HG02678 (cell line): ENCODE measurements at regions not wholly inside any gene's neighbourhood (a gene's known extent, or its start where the extent isn't known, plus 50 kb on each side); places are given as distances from the start of the nearest gene placed in this dataset.

ENCODE experiments used
- ATAC-seq: cut with Tn5 transposase; IDR thresholded peaks from one replicate; pipeline ENCODE4 v1.9.1; 2021; ENCODE audit warnings: mild to moderate bottlenecking, moderate library complexity; ENCODE audit not compliant: unreplicated experiment

DNA sequence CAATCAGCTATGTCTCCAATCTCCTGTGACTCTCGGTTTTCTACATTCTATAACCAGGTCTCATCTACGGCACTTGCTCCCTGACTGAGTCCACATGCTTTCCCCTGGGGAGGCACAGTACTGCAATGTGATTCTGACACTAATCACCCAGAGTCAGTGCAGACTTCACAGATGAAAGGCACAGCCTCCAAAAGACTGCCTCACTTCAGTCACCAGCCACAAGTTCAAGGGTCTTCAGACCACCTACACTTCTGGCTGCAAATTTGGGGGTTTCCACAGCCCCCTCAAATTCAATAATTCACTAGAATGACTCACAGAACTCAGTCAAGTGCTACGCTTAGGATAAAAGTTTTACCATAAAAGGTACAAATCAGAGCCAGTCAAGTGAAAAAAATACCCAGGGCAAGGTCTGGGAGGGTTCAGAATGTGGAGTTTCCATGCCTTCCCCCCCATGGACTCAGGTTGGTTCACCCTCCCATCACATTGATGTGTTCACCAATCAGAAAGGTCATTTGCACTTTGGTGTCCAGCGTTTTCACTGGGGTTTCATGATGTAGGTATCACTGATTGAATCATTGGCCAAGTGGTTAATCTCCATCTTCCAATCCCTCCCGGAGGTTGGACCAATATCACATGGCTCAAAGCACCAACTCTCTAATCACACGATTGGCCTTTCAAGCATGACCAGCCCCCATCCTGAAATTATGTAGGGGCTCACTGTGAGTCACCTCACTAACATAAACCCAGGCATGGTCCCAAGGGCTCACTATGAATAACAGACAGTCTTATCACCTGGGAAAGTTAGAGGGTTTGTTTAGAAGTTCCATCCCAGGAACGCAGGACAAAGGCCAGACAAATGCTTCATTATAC lies 182.9 kb upstream of the CAMK1G start:
- ATAC-seq = no peak

DNA sequence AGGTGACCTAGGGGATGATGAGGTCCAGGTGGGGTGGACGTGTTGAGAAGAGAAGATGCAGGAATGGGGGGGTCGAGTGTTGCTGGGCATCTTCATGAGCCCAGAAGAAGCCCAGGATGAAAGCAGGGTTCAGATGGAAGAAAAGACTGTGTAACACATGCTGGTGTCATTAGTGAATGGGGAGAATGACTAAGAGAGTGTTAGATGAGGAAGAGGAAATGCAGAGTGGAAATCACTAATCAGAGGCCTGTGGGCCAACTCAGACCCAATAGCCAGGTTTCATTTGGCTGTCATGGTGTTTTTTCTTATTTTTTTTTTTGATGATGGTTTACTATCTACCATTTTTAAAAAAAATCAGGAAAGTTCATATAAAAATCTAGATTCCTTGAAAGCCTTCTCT lies 180.8 kb upstream of the CAMK1G start:
- no peak for ATAC-seq

DNA sequence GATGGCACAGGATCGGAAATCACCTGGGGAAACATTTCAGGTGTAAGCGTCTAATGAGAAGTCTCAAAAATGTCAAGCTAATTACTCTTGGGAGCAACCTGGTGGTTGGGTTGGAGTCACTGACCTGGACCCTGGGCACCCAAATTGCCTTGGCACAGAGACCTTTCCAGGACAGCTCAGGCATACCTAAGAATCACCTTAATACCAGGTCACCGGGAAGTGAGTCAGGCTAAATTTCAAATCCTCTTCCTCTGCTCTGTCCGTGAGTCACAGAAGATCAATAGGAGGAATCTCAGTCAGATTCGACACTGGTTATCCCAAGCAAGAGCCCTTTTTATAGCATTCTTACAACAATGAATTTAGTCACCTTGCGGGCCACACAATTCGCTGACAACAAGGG lies 179.6 kb upstream of the CAMK1G start:
- no peak for ATAC-seq

DNA sequence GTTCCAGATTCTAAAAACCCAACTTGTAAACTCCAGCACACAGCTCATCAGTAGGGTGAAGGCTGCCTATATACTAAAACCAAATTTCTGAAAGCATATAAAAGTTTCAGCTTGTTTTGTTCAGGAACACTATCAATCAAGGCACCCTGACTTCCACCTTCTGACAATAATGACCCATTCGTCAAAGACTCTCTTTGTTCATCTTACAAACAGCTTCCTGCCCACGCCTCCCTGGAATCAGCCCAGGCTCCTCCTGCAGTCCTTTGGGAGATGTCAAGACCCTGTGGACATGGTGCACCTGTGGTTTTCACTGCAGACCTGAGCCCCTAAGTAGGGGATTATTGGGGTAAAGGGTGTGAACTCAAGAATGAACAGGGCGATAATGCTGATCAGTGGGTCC lies 178.9 kb upstream of the CAMK1G start:
- no peak for ATAC-seq

DNA sequence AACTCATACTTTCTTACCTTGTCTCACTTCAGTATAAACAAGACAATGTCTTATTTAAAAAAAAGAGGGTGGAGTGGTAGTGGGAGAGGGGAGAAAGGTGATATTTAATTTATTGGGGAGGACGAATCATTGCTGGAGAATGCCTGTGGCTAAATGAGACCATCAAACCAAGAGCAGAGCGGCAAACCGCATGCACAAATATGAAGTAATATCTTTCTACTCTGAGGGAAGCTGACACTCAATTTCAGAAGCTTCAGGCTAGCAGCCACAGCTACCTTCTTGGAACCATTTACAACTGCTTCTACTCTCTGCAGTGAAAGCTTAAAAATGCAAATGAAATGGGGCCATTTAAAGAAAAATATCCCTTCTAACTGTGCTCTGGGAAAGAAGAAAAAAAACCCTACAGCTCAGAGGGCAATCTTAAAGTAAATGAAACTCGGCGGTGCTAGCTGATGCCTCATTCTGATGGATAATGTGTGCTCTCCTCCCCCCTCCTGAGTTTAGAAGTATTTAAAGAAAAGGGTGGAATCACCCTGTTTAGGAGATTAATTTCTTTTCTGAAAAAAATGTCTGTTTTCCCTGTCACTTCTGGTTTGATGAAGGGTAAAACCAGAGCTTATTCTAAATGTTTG lies 178.2 kb upstream of the CAMK1G start:
- ATAC-seq = no peak

DNA sequence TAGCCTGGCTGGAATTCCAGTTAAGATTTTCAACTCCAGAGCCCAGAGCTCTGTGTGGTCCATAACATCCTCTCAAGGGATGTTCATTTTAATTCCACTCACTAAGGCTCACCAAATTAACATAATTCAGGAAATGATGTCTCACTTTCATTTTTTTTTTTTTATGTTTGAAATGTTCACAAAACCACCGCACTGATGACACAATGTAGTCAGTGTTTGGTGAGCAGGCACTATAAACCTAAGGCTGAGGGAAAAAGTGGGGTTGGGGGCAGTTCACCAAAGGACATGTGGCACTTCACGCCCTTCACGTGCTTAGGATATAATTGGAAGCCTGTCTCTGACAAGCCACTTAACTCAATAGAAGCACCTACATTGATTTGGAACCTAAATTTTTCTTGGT lies 177.3 kb upstream of the CAMK1G start:
- ATAC-seq = no peak

DNA sequence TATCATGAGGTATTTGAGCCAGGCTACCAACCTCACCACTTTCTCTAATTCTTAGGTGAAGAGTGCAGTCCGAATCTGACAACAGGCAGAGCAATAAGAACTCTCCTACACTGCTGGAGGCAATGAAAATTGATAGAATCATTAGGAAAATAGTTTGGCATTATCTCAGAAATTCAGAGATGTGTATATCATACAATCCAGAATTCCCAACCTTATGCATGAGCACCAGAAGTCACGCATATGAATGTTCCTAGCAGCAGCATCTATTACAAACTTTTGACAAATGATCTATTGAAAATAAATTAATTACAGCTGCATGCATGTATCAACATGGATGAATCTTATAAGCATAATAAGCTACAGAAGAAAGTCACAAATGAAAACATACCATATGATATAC lies 176.9 kb upstream of the CAMK1G start:
- ATAC-seq = no peak

DNA sequence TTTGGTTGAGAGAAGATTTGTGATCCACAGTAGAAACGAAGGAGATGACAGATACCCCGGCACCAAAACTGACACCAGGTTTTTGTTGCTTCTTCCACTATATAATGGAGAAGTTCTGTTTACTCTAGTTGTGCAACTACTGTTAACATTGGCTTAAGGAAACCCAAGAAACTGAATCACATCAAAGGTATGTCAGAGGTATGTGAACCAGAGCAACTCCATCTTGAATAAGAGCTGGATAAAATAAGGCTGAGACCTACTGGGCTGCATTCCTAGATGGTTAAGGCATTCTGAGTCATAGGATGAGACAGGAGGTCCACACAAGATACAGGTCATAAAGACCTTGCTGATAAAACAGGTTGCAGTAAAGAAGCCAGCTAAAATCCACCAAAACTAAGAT lies 173.7 kb upstream of the CAMK1G start:
- ATAC-seq = no peak

DNA sequence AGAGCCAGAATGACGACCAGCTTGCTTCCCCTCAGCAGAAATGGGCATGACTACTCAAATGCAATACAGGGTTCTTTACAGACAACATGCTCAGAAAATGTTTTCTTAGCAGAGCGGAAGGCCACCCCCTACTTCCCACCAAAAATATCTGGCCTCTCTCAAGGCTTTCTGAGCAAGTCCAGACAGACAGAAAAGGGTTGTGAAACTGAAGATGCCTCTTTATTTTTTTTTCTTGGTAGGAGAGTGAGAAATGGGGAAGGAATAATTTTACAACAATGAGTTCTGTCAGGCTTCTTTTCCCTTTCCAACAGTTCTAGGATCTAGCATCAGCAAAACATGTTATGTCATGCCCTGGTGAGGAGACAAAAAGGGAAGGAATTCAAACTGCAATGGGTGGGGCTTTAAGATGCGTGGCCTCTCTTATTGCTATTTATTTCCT lies 172.0 kb upstream of the CAMK1G start:
- no peak for ATAC-seq

DNA sequence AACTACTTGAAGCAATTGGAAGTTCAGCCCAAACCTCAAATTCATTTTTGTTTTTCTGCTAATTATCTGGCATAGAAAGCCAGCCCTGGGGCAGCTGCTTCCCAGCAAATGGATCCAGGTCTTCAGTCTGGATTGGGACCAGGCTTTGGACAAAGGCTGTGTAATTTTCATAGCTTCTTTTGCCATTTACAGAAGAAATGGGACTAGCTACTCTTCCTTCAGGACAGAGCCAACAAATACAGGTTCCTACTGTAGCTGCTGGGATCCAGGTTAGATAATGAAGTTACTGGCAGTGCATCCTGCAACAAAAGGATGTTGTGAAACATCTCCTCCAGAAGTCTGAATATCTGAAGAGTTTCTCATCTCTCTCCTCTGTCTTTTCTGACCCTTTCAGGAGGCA lies 171.5 kb upstream of the CAMK1G start:
- ATAC-seq = no peak

DNA sequence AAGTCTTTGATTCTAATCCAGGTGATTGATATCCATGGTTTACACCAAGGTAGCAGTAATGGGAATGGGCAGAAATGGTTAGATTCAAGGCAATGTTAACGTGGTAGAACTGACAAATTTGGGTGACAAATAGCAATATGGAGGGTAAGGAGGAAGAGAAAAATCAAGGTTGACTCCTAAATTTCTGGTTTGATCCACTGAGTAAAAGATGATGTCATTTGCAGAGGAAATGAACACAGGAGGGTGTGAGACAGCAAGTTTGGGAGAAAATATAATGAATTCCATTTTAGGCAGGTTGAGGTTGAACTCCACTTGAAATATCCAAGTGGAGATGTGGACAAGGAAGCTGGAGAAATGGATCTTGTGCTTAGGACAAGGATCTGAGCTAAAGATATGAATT lies 170.9 kb upstream of the CAMK1G start:
- no peak for ATAC-seq

DNA sequence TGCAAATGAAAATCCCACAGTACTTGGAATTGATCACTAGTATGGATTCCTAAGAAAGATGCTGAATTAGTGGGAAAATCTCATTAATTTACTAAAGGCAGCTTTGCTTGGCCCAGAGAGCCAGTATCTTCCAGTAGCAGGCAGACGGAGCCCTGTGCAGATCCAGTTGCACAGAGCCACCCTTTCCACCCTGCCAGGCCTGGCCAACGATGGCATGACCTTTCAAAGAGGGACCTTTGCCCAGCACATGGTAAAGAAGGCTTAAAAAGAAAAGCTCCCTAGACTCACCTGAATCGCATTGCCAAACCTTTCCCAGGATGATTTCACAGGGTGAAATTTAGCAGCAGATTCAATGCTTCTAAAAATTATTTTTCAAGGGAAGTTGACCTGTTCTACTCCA lies 170.5 kb upstream of the CAMK1G start:
- ATAC-seq = no peak

DNA sequence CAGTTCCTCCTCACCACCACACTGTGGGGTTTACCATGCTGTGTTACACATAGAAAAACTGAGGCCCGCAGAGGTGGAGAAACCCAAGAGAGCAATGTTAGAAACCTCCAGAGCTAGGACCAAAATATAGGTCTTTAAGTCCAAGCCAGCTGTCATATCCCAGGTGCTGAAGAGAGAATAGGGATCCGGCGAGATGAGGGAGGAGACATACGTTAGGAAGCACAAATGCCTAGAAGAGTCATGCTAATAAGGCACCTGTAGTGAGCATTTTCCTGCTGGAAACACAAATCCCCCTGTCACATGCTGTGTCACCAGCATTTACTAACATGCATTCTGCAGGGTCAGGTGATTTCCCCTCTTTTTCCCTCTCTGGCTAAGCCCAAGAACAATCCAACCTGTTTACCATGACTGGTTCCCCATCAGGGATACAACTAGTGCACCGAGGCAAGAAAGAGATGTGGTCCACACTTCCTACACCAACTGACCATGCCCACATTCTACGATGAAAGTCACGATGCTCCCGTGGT lies 168.6 kb upstream of the CAMK1G start:
- no peak for ATAC-seq

DNA sequence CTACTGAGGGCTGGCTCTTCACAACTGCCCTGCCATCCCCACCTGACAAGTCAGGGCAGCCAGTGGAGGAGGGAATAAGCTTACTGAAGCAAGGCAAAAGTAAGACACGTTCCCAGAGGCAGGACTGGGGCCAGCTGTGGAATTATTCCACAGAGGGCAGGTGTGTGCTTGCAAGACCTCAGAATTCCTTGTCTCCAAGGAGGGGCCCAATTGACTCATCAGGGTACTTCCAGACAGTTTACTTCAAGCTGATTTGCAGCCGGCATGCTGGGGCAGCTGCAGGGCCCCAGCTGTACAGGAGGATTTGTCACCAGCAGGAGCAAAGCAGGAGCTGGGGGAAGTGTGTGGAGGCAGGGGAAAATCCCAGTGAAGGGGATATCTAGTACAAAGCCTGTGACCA lies 167.5 kb upstream of the CAMK1G start:
- no peak for ATAC-seq

DNA sequence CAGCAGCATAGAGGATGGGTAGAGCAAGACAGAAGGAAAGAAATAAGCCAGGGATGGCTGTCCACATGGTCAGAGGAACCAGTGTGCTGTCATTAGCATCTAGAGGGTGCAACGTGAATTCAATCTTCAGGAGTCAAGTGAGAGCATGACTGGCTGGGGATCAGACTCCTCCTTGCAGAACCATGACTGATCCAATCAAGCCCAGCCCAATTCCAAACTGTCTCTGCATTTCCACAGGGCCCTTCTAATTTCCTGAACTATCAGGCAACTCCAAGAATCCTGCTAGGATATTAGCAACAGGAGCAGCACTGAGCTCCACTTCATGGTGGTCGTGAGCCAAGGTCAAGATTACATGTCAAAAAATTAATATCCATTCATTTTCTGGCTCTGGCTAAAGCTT lies 166.8 kb upstream of the CAMK1G start:
- no peak for ATAC-seq

DNA sequence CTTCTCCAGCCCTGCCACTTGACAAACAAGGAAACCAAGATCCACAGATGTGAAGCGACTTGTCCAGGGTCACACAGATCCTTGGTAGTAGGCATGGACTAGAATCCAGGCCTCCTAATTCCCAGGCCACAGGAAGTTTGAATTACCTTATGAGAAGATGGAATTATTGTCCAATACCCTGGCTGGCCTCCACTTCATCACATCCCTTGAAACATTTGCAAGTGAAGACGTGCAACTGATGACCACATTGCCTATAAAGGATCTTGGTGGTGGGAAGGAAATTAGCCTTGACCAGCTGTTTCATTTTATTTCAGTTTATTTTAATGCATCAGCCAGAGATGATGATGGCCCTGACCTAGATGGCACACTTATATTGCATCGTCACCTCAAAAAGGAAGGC lies 165.8 kb upstream of the CAMK1G start:
- no peak for ATAC-seq

DNA sequence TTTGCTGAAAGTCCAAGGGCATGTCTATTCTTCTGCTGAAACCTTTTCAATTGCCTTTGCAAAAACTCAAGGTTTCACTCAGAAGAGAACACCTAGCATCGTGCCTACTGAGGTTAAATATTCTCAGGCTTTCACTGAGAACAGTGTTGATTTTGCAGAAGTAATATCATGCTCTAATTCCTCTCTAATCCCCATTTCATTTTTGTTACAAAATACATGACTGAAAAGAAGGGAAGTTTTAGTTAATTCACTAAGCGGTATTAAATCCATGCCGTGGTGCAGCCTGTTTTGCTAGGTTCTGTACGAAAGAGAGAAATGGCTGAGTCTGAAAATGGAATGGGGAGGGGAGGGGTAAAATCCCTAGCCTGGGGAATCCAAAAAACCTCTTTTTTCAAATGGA lies 163.2 kb upstream of the CAMK1G start:
- no peak for ATAC-seq

DNA sequence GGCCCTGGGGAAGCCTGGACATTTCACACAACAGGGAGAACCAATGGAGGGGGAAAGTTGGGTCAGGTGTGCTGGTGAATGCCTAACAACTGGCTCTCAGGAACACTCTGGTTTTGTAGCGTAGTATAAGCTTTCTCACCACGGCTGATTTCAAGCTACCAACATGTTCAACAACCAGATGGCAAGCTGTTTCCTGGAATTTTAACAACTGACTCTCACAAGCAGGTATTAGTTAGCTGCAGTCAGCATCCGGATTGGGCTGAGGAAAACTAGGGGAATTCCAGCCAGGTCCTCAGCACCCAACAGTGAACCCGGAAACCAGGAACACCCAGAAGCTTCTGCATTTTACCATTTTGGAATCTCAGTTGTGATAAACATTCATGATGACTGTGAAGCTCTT lies 162.3 kb upstream of the CAMK1G start:
- ATAC-seq = no peak

DNA sequence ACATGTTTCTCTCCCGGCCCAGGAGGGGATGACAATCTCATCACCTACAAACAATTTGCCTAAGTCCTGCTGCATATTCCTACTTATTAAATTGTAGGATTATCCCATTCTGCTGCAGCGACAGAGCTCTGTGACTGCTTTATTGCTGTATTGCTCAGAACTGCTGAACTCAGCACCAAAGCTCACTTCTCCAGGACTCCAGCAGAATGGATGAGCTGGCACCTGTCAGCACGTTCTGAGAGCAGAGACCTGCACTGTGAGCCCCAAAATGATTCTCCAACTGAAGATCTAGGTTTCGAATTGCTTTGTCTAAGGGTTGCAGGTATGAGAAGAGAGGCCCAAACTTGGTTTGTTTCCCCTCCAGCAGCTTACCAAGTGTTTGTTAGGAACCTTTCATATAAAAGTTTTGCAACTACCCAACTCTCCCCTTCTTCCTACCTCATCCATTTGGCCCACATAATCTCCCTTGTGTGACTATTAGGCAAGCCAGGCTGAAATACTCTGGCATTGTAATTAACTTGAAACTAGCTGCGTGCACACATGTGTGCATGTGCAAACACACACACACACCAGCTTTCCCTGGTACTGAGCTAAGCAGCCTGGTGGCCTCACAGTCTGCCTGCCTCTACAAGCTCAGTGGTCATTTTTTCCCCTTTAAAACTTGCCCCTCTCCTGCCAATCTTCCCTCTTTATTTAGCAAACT lies 161.4 kb upstream of the CAMK1G start:
- no peak for ATAC-seq

DNA sequence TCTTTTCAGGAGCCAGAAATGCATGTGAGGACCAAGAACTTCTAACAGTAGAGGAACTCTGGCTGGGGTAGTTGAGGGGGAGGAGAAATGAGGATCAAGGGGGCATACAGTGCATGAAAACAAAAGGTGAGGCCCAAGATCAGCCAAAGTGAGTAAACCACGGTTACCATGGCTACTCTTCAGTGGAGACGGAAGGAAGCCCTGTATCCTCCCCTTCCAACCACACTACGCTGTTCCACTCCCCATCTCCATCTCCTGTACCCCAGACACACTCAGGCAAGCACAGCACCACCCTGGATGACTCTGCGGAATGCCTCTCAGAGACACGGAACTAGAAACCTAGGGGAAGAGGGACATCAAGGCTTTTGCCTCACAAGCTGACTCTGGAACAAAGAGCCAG lies 157.6 kb upstream of the CAMK1G start:
- ATAC-seq = no peak

DNA sequence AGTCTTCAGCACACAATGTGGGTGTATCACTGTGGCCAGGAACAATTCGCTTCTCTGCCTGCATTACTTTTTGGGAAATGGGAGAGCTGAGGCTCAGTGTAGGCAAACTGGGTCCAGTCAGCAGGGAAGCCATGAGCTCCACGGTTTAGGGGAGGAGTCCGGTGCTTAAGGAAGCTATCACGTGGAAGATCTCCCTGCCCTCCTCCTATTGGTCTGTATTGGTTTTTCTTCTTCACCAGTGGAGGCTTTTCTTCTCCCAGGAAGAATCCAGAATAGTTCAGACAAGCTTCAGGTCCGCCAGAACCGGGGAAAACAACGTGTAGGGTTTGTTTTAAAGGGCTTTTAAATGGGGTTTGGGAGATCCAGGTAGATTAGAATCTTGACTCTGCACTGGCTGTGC lies 156.2 kb upstream of the CAMK1G start:
- ATAC-seq = no peak

DNA sequence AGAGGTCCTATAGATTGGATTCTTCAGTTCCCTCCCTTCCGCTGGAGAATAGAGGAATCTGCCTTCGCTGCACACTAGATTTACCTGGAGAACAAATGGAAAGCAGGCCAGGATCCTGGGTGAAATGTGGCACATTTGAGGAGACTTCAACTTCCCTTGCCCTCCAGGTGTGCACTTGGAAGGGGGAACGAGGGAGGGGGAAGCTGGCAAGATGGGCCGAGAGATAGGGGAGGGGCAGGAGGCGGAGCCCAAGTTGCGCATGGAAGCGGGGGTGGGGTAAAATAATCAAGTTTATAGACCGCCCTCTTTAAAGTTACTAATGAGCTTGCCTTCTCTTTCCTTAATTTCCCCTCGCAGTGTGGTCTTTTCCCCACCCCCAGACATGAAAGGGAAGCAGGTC lies 155.7 kb upstream of the CAMK1G start:
- no peak for ATAC-seq
